ENCODE measurements at regions not wholly inside any gene's neighbourhood (a gene's known extent, or its start where the extent isn't known, plus 50 kb on each side); places are given as distances from the start of the nearest gene placed in this dataset.
"Not testable (repeated sequence)": the region's sequence is repeated elsewhere in the genome, so short reads cannot be mapped to it uniquely, and the experiment has no call there.

DNA sequence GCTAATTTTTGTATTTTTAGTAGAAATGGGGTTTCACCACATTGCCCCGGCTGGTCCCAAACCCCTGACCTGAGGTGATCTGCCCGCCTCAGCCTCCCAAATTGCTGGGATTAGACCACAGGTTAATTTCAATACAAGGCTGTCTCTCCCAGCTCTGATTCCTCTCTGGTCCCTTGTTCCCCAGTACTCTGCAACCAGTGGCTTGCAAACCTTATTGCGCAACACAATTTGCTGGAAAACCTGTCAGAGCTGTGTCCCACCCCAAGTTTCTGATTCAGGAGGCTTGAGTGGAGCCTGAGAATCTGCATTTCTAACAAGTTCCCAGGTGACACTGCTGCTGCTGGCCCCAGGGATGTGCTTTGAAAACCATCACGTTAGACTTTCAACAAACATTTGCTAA is 96.2 kb upstream of the SRSF6 start:
- DNase-seq (ENCODE audit: extremely low spot score) = no peak
- POLR2A ChIA-PET = no interaction called here
- no peak for TF ChIP-seq BHLHE40 (IDR thresholded peaks at IDR 0.05; ENCODE audit: borderline replicate concordance)
- no peak for TF ChIP-seq L3MBTL2 (conservative IDR thresholded peaks at IDR 0.05)
- no peak for TF ChIP-seq NFRKB (IDR thresholded peaks at IDR 0.05)
- TF ChIP-seq ZNF384 (IDR thresholded peaks at IDR 0.05) = no peak
- no peak for TF ChIP-seq ELF4 (IDR thresholded peaks at IDR 0.05)
- no peak for TF ChIP-seq CTBP1 (IDR thresholded peaks at IDR 0.05; ENCODE audit: borderline replicate concordance)
- TF ChIP-seq SUZ12 (IDR thresholded peaks at IDR 0.05) = no peak
- CTCF ChIA-PET = no interaction called here

- ChIA-PET POLR2A (no interaction called here), CTCF (no interaction called here)
- DNase-seq (ENCODE audit: extremely low spot score) = no peak
- TF ChIP-seq BHLHE40 (IDR thresholded peaks at IDR 0.05; ENCODE audit: borderline replicate concordance) = no peak
- TF ChIP-seq, protein P1, sequence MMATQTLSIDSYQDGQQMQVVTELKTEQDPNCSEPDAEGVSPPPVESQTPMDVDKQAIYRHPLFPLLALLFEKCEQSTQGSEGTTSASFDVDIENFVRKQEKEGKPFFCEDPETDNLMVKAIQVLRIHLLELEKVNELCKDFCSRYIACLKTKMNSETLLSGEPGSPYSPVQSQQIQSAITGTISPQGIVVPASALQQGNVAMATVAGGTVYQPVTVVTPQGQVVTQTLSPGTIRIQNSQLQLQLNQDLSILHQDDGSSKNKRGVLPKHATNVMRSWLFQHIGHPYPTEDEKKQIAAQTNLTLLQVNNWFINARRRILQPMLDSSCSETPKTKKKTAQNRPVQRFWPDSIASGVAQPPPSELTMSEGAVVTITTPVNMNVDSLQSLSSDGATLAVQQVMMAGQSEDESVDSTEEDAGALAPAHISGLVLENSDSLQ (IDR thresholded peaks at IDR 0.05) = no peak
Measured at GRCh38 chr20:43360016-43360415, 97.7 kb upstream of the SRSF6 start.

DNA sequence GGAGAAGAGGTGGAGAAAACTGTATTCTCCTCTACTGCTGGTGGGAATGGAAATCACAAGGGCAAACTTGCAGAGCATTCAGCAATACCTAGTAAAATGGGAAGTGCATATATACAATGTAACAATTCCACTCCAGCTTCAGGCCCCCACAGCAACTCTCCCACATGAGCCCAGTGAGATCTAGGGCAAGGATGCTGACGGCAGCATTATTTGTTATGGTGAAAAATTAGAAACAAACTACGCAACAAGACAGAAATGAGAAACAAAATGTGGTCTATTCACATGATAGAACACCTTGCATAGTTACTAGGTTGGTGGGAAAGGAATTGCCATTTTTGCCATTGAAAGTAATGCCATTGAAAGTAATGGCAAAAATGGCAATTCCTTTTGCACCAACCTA is 98.9 kb upstream of the SRSF6 start:
- CTCF ChIA-PET = no interaction called here
- POLR2A ChIA-PET = no interaction called here
- TF ChIP-seq BHLHE40 (IDR thresholded peaks at IDR 0.05; ENCODE audit: borderline replicate concordance) (no peak), CTBP1 (IDR thresholded peaks at IDR 0.05; ENCODE audit: borderline replicate concordance) (no peak), L3MBTL2 (conservative IDR thresholded peaks at IDR 0.05) (no peak), FOXK2 (IDR thresholded peaks at IDR 0.05) (no peak), ZNF384 (IDR thresholded peaks at IDR 0.05) (no peak), TARDBP (IDR thresholded peaks at IDR 0.05) (no peak), SP1 (IDR thresholded peaks at IDR 0.05) (no peak), ELF4 (IDR thresholded peaks at IDR 0.05) (no peak), SUZ12 (IDR thresholded peaks at IDR 0.05) (no peak)
- DNase-seq (ENCODE audit: extremely low spot score) = no peak

DNA sequence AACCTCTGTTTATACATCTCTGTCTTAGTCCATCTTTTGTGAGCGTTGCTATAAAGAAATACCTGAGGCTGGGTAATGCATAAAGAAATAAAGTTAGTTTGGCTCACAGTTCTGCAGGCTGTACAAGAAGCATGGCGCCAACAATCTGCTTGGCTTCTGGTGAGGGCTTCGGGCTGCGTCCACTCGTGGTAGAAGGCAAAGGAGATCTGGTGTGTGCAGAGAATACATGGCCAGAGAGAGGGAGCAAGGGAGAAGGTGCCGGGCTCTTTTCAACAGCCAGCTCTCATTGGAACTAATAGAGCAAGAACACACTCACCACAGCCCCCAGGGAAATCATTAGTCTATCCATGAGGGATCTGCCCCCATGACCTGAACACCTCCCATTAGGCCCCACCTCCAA is 100.3 kb upstream of the SRSF6 start:
- TF ChIP-seq HDGF (IDR thresholded peaks at IDR 0.05; ENCODE audit: borderline replicate concordance) (no peak), CTBP1 (IDR thresholded peaks at IDR 0.05; ENCODE audit: borderline replicate concordance) (no peak), TARDBP (IDR thresholded peaks at IDR 0.05) (no peak), ELF4 (IDR thresholded peaks at IDR 0.05) (no peak), SP1 (IDR thresholded peaks at IDR 0.05) (no peak), L3MBTL2 (conservative IDR thresholded peaks at IDR 0.05) (no peak), BHLHE40 (IDR thresholded peaks at IDR 0.05; ENCODE audit: borderline replicate concordance) (no peak), SUZ12 (IDR thresholded peaks at IDR 0.05) (no peak), LEF1 (IDR thresholded peaks at IDR 0.05; ENCODE audit: borderline replicate concordance) (no peak), FOXA1 (IDR thresholded peaks at IDR 0.05) (no peak), ZNF384 (IDR thresholded peaks at IDR 0.05) (no peak), NFRKB (IDR thresholded peaks at IDR 0.05) (no peak), FOXK2 (IDR thresholded peaks at IDR 0.05) (no peak), ARNT (IDR thresholded peaks at IDR 0.05) (no peak), FOXM1 (IDR thresholded peaks at IDR 0.05; ENCODE audit: borderline replicate concordance) (no peak)
- TF ChIP-seq, protein P1 (IDR thresholded peaks at IDR 0.05) = no peak
- ChIA-PET CTCF (no interaction called here), POLR2A (no interaction called here)
- DNase-seq (ENCODE audit: extremely low spot score) = no peak

- DNase-seq (ENCODE audit: extremely low spot score) = no peak
- TF ChIP-seq, protein P1 (IDR thresholded peaks at IDR 0.05) = no peak
- TF ChIP-seq L3MBTL2 (conservative IDR thresholded peaks at IDR 0.05) (no peak), FOXA1 (IDR thresholded peaks at IDR 0.05) (no peak), ZNF384 (IDR thresholded peaks at IDR 0.05) (no peak), HDGF (IDR thresholded peaks at IDR 0.05; ENCODE audit: borderline replicate concordance) (no peak), TARDBP (IDR thresholded peaks at IDR 0.05) (no peak), SP1 (IDR thresholded peaks at IDR 0.05) (no peak), LEF1 (IDR thresholded peaks at IDR 0.05; ENCODE audit: borderline replicate concordance) (no peak), CTBP1 (IDR thresholded peaks at IDR 0.05; ENCODE audit: borderline replicate concordance) (no peak), FOXK2 (IDR thresholded peaks at IDR 0.05) (no peak), ELF4 (IDR thresholded peaks at IDR 0.05) (no peak), SUZ12 (IDR thresholded peaks at IDR 0.05) (no peak)
- ChIA-PET POLR2A (no interaction called here), CTCF (no interaction called here)
Measured at GRCh38 chr20:43355610-43356009, 102.1 kb upstream of the SRSF6 start.

DNA sequence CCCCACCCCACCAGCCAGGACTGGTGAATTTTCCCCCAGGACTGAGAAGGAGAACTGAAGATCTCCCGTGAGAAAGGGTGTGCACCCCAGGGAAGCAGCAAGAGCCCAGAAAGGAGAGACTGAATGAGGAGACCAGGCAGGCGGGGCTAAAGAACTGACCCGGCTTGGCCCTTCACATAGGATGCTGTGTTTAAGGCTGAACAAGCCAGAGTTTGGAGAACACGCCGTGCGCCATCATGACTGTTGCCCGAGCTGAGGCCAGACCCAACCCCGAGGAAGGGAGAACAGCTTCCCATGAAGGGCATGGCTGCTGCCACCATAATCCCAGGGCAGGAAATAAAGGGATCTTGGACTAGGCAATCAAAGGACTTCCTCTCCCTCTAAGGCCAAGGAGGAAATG is 104.7 kb upstream of the SRSF6 start:
- CTCF ChIA-PET = no interaction called here
- POLR2A ChIA-PET = no interaction called here
- DNase-seq (ENCODE audit: extremely low spot score) = no peak
- TF ChIP-seq CTBP1 (IDR thresholded peaks at IDR 0.05; ENCODE audit: borderline replicate concordance) (no peak), LEF1 (IDR thresholded peaks at IDR 0.05; ENCODE audit: borderline replicate concordance) (no peak), FOXM1 (IDR thresholded peaks at IDR 0.05; ENCODE audit: borderline replicate concordance) (no peak), ELF4 (IDR thresholded peaks at IDR 0.05) (no peak), TARDBP (IDR thresholded peaks at IDR 0.05) (no peak), NFRKB (IDR thresholded peaks at IDR 0.05) (no peak), HDGF (IDR thresholded peaks at IDR 0.05; ENCODE audit: borderline replicate concordance) (no peak), ARNT (IDR thresholded peaks at IDR 0.05) (no peak), FOXK2 (IDR thresholded peaks at IDR 0.05) (no peak), ZNF384 (IDR thresholded peaks at IDR 0.05) (no peak), BHLHE40 (IDR thresholded peaks at IDR 0.05; ENCODE audit: borderline replicate concordance) (no peak), SP1 (IDR thresholded peaks at IDR 0.05) (no peak), SUZ12 (IDR thresholded peaks at IDR 0.05) (no peak), FOXA1 (IDR thresholded peaks at IDR 0.05) (no peak), L3MBTL2 (conservative IDR thresholded peaks at IDR 0.05) (no peak)
- TF ChIP-seq, protein P1 (IDR thresholded peaks at IDR 0.05) = no peak

DNA sequence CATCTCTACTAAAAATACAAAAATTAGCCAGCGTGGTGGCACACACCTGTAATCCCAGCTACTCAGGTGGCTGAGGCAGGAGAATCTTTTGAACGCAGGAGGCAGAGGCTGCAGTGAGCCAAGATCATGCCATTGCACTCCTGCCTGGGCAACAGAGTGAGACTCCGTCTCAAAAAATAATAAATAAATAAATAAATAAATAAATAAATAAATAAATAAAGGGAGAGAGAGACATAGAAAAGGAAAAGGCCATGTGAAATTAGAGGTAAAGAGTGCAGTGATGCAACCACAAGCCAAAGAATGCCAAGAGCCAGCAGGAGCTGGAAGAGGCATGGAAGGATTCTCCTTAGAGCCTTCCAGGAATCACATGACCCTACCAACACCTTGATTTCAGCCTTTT is 107.0 kb upstream of the SRSF6 start:
- POLR2A ChIA-PET; CTCF ChIA-PET; DNase-seq (ENCODE audit: extremely low spot score): not testable (repeated sequence)
